Hematopoietic multipotent progenitor cell treated with erythropoietin and hydrocortisone succinate and interleukin-3 and kit ligand, for 8 days (in vitro differentiated cells): ENCODE measurements at regions not wholly inside any gene's neighbourhood (a gene's known extent, or its start where the extent isn't known, plus 50 kb on each side); places are given as distances from the start of the nearest gene placed in this dataset.

ENCODE experiments used
- DNase-seq: peaks from one replicate; pipeline ENCODE4 v3.0.0-alpha.2; 2015

DNA sequence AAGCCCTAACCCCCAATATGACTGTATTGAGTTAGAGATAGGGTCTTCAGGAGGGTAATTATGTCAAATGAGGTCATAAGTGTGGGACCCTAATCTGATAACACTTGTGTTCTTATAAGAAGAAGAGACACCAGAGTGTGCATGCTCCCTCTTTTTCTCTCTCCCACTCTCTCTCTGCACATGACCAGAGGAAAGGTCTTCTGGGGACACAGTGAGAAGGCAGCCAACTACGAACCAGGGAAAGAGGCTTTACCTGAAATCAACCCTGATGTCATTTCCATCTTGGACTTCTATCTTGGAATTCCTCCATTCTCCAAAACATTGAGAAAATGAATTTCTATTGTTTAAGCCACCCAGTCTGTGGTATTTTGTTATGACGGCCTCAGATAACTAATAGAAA is 97.2 kb upstream of the MAD2L1 start:
- DNase-seq, result no peak

DNA sequence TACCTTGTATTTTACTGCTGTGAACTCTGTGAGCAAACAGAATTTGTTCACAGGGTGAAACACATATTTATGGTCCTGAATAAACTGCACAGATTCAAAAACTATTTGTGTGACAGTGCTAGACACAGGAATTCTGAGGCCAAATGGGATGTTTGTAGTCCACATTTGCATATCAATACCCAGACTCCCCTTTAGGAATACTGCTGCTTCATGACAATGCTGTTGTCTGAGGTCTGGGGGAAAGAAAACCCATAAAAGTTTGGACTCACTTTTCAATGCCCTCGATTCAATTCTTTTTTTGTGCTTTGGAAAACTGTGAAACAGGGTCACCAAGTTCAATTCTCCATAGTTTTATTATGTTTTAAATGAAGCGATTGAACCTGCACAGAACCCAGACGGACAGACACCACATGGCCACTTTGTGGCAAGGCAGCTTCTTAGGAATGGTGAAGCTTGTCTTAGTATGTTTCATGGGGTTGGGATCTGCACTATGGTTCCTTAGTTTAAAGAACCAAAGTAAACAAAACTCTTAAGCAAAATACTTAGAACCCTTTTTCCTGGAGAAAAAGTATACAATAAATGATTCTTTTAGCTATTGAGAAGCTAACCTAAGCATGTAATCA is 92.3 kb upstream of the MAD2L1 start:
- no peak for DNase-seq

DNA sequence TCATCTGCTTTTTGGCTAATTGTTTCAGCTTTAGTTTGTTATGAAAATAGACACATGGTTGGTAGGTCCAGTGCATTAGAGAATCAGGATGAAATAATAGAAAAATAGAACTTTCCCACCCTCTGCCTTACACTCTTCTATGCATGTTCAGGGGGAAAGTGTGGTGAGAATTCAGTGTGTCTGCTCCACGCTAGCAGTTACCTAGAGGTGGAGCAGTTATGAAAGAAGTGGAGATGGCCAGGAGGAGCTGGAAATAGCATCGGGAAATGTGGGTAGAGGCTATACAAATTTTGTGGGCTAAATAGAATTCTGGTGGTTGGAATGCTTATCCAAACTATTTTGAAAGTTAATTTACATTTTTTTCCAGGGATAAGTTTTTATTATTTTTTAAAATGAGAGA is 91.4 kb upstream of the MAD2L1 start:
- DNase-seq, result no peak

DNA sequence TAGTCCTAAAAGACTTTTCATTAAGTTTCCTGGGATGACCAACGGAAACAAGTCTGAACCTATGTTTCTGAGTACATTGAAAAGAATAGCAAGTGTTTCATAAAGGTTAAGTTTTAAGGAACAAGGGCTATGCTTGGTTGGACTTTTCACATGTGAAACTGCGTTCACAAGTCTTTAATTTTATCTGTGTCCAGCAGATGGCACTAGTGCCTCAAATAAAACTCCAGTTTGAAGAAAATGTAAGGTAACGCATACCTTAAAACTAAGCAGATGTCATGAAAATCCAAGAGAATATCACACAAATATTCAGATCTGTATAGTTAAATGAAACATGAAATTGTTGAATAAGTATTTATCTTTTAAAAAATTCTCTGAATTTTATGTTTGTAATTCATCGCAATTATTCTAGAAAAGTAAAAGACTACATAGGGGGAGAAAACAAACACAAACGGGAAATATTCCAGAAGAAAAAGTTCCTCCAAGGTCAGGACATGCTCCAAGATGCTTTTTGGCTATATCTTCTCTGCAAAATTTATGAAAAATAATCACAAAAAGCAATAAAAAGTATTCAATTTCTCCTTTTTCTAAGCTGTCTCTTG is 89.6 kb upstream of the MAD2L1 start:
- peak; percentile 71 for DNase-seq

DNA sequence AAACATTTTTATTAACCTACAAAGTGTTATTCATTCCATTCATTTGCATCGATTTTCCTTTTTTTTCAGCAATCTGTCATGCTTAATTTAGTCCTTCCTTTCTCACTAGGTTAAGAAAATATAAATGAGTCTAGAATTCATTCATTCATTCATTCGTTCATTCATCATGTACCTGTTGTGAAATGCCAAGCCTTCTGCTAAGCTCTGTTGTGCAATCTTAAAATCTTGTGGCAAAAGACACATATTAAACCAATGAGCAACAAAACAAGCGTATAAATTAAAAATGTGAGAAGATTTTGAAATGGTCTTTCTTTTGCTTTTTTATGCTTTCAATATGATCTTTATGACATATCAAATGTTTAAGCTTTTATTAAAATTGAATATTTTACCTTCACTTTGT is 88.6 kb upstream of the MAD2L1 start:
- no peak for DNase-seq

DNA sequence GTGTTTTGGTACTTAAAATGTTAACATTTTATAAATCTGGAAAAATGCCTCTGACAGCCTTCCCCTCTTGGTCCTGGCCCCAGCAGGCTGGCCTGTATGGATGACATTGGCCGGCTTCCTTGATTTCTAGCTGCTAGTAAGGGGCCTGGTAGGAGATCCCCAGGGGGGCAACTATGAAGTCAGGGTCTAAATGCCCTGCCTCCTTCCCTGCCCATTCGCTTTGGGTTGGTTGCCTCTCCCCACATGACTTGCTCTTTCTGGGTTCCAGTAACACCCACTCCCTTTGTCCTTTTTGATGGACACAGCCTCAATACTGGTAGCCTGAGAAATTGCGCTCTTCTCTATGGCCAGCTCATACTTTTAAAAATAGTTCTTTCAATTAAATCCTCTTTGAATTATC is 78.0 kb upstream of the MAD2L1 start:
- DNase-seq, result no peak

DNA sequence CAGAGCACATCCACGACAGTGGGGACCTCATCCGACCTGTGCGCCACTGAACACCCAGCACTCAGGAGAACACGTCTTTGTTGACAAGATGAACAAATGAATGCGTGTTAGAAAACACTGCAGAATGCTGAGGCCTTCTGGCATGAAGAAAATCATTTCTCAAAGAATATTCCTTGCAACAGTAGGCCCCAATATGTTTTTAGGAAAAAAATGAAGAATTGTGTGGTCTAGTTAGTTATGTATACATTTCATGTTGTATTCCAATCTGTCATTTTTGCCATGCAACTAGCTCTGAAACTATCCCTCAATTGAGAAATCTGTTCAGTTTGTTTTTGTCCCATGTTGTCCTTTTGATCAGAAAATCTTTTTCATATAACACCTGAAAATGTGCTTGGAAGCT is 77.4 kb upstream of the MAD2L1 start:
- no peak for DNase-seq

DNA sequence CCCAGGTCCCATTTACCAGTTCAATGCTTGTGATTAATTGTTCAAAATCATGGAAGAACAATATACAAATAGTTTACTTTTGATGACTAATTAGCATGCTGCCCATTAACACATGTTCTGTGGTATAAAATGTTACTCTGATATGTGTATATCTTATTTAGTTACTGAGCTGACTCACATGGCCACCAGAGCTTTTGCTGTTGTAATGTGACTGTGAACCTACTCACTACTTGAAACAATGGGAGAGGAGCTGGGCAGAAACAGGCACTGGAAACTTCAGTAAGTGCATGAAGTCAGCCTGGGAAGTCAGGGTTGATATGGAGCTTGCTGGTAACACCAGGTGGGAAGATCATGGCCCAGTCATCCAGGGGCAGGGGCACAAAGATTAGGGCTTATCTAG is 72.7 kb upstream of the MAD2L1 start:
- no peak for DNase-seq

DNA sequence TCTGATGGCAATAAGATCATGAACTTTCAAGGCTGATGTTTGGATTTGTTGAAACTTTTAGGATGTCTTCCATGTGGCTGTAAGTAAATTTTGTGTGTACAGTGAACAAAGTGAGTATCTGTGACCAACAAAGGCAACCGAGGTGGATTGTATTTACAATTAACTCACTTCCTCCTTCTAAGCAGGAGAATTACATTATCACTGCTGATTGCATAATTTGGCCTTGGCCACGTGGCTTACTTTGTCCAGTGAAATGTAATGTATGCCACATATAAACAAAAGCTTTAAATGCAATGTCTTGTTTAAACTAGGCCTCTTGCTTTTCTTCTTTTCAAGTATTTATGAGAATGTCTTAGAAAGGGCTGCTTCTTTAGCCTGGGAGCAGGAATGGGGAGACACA is 66.3 kb upstream of the MAD2L1 start:
- DNase-seq, result no peak

DNA sequence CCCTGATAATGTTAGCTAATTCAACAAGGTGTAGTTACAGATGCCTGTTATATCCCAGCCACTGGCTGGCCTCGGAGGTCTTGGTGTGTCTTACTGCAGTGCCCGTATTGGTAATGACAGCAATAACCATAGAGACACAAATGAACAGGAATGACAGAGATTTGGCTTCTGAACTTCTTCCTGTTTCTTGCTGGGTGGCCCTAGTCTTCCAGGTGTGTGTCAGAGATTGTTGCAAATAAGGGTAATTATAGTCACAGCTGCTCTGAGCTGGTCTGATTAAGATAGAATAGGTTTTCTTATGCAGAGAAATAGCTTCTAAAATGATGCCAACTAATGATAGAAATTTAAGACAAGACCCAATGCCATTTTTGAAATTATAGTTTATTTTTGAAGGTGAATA is 64.1 kb upstream of the MAD2L1 start:
- DNase-seq, result no peak
